Uterus (tissue), 3 donors: ENCODE measurements at regions not wholly inside any gene's neighbourhood (a gene's known extent, or its start where the extent isn't known, plus 50 kb on each side); places are given as distances from the start of the nearest gene placed in this dataset.

ENCODE experiments used
- DNase-seq, 2 donors: peaks; one replicate each; pipeline ENCODE4 v3.0.0-alpha.2; 2019 to 2020
- H3K27ac ChIP-seq, 2 donors: fragments of 200-600 bp; sonication (generic); 1 replicate in 1 of 2; 2 replicates in 1 of 2; pipeline ENCODE4 v1.5.1; 2016 to 2018
- H3K27me3 ChIP-seq, 2 donors: fragments of 200-600 bp; sonication (generic); one replicate each; pipeline ENCODE4 v1.5.1; 2018 to 2019; ENCODE audit warnings: control low read depth in 1 of 2
- H3K36me3 ChIP-seq, 2 donors: fragments of 200-600 bp; sonication (generic); one replicate each; pipeline ENCODE4 v1.5.1; 2019; ENCODE audit warnings: control low read depth in 1 of 2
- H3K4me1 ChIP-seq, 2 donors: fragments of 200-600 bp; sonication (generic); one replicate each; pipeline ENCODE4 v1.5.1; 2018 to 2019; ENCODE audit warnings: control low read depth in 1 of 2
- H3K4me3 ChIP-seq, 2 donors: fragments of 200-600 bp; sonication (generic); 1 replicate in 1 of 2; 2 replicates in 1 of 2; pipeline ENCODE4 v1.5.1; 2018 to 2019; ENCODE audit warnings: mild to moderate bottlenecking in 1 of 2
- H3K9me3 ChIP-seq, 2 donors: fragments of 200-600 bp; sonication (generic); one replicate each; pipeline ENCODE4 v1.5.1; 2019; ENCODE audit warnings: control low read depth in 1 of 2
- POLR2A ChIP-seq, 2 donors: fragments of 450-650 bp; IDR thresholded peaks; one replicate each; pipeline ENCODE4 v1.6.1; 2016; ENCODE audit warnings: antibody characterized with exemption in 2 of 2, mild to moderate bottlenecking in 1 of 2, moderate library complexity in 1 of 2
- intact Hi-C: fragments of 100-400 bp; cut with DNase I; formaldehyde crosslinking; loops from one replicate; pipeline ENCODE4 v1.15.1; 2023; ENCODE audit warnings: low total_unique reads
- TF ChIP-seq, protein P1 (sequence below), 4 experiments: fragments of 200-600 bp in 2 of 4; fragments of 450-650 bp in 2 of 4; sonication (generic) in 2 of 4; IDR thresholded peaks; one replicate each; pipeline ENCODE4 v1.5.1; 2016 to 2019; ENCODE audit warnings: antibody characterized with exemption in 4 of 4, mild to moderate bottlenecking in 2 of 4, moderate library complexity in 1 of 4
- donor health status: DM: yes; HTN: yes; CAD: no.

- Histone ChIP-seq H3K9me3 (no peaks in the 10 kb centered on the region), H3K4me1 (no peaks in the 10 kb centered on the region), H3K36me3 (no peaks in the 10 kb centered on the region), H3K27ac (no peak overlapping the region), H3K27me3 (no peaks in the 10 kb centered on the region), H3K4me3 (no peak overlapping the region)
- intact Hi-C loops: no loop called here
- no peak for TF ChIP-seq POLR2A (IDR thresholded peaks at IDR 0.05)
- TF ChIP-seq, protein P1, sequence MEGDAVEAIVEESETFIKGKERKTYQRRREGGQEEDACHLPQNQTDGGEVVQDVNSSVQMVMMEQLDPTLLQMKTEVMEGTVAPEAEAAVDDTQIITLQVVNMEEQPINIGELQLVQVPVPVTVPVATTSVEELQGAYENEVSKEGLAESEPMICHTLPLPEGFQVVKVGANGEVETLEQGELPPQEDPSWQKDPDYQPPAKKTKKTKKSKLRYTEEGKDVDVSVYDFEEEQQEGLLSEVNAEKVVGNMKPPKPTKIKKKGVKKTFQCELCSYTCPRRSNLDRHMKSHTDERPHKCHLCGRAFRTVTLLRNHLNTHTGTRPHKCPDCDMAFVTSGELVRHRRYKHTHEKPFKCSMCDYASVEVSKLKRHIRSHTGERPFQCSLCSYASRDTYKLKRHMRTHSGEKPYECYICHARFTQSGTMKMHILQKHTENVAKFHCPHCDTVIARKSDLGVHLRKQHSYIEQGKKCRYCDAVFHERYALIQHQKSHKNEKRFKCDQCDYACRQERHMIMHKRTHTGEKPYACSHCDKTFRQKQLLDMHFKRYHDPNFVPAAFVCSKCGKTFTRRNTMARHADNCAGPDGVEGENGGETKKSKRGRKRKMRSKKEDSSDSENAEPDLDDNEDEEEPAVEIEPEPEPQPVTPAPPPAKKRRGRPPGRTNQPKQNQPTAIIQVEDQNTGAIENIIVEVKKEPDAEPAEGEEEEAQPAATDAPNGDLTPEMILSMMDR (IDR thresholded peaks at IDR 0.05): no peak
- DNase-seq: no peak
Measured at GRCh38 chr9:28735738-28736342, 1162.6 kb upstream of the C9orf72 start.

GRCh38 chr9:28741459-28741858, 1168.2 kb upstream of the C9orf72 start:
- H3K27ac ChIP-seq: no peak overlapping the region
- DNase-seq: no peak
- no peaks in the 10 kb centered on the region for H3K27me3 ChIP-seq
- H3K36me3 ChIP-seq: no peaks in the 10 kb centered on the region
- peaks cover 0 to 8% of the 10 kb centered on the region in 2 donors for H3K9me3 ChIP-seq
- no peak overlapping the region for H3K4me3 ChIP-seq
- intact Hi-C loops: no loop called here
- no peaks in the 10 kb centered on the region for H3K4me1 ChIP-seq
- TF ChIP-seq POLR2A (IDR thresholded peaks at IDR 0.05): no peak
- TF ChIP-seq, protein P1 (IDR thresholded peaks at IDR 0.05): no peak

DNA sequence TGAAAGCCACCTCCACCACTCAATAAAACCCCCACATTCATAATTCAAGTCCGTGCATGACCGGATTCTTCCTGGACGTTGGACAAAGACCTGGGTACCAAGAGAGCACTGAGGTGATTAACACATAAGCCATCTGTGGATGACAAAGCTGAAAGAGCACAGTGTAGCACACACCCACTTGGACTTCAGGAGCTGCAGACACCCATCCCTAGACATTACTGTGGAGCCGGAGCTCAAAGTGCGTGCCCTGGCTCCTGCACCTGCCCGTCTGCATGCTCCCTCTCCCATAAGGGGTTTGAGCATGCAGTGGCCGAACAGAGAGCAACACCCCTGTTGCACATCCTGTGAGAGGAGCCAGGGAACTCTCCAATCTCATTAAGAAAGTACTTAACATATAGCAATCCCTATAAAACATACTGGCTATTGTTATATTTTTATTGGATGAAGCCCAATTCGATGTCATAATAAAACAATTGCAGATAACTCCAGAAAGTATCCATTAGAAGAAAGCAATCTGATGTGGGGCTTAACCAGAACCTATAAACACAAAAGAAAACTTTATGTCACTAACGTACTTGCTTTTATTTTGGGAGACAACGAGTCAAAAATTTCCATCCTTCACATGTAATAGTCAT, 1174.2 kb upstream of the C9orf72 start:
- peaks cover 0 to 8% of the 10 kb centered on the region in 2 donors for H3K9me3 ChIP-seq
- H3K4me1 ChIP-seq: no peaks in the 10 kb centered on the region
- TF ChIP-seq POLR2A (IDR thresholded peaks at IDR 0.05): no peak
- TF ChIP-seq, protein P1 (IDR thresholded peaks at IDR 0.05): no peak
- H3K36me3 ChIP-seq: no peaks in the 10 kb centered on the region
- no peak for DNase-seq
- H3K27ac ChIP-seq: no peak overlapping the region
- intact Hi-C loops: no loop called here
- no peak overlapping the region for H3K4me3 ChIP-seq
- no peaks in the 10 kb centered on the region for H3K27me3 ChIP-seq

GRCh38 chr9:28750136-28750535, 1176.9 kb upstream of the C9orf72 start:
- no peak for DNase-seq
- intact Hi-C loops: no loop called here
- no peaks in the 10 kb centered on the region for H3K27me3 ChIP-seq
- no peaks in the 10 kb centered on the region for H3K36me3 ChIP-seq
- H3K27ac ChIP-seq: no peak overlapping the region
- H3K4me3 ChIP-seq: no peak overlapping the region
- TF ChIP-seq POLR2A (IDR thresholded peaks at IDR 0.05): no peak
- TF ChIP-seq, protein P1 (IDR thresholded peaks at IDR 0.05): no peak
- no peaks in the 10 kb centered on the region for H3K4me1 ChIP-seq
- H3K9me3 ChIP-seq: no peaks in the 10 kb centered on the region

DNA sequence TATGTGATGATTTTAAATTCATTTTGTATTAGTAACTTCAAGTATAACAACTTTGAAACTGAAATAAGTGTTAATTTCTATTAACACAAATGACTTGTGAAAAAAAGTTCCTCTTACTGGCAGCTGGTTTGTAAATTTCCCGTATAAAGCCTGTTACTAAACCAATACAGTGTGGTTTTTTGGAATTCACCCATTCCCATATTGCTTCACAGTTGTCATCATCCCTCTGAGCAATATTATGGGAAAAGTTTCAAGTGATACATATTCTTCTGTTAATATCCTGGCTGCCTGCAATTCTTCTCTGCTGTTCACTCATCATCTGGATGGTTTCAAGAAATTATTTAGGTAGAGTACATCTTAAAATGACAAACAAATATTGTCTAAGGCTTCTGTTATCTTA, 1185.1 kb upstream of the C9orf72 start:
- H3K4me3 ChIP-seq: no peak overlapping the region
- H3K27ac ChIP-seq: no peak overlapping the region
- H3K4me1 ChIP-seq: no peaks in the 10 kb centered on the region
- H3K27me3 ChIP-seq: no peaks in the 10 kb centered on the region
- no peaks in the 10 kb centered on the region for H3K9me3 ChIP-seq
- intact Hi-C loops: no loop called here
- no peaks in the 10 kb centered on the region for H3K36me3 ChIP-seq
- no peak for DNase-seq
- no peak for TF ChIP-seq POLR2A (IDR thresholded peaks at IDR 0.05)
- TF ChIP-seq, protein P1 (IDR thresholded peaks at IDR 0.05): no peak
